ENCODE measurements at regions not wholly inside any gene's neighbourhood (a gene's known extent, or its start where the extent isn't known, plus 50 kb on each side); places are given as distances from the start of the nearest gene placed in this dataset.

DNA sequence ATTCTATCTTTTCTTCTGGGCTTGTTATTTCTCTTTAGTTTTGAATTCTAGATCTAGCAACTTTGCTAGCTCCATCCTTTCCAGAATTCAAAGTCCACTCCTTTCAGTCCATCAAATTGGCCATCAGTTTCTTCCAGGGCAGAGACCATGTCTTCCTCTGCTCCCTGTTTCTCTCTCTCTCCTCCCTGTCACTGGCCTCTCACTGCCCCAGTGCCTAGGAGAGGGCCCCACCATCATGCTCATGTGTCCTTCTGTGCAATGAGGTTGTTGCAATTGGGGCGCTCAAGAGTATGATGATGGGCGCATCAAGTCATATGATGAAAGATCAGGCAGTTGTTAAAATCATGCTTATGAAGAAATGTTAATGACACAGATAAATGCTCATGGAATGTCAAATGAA is 159.2 kb upstream of the HS6ST1 start:
- TF ChIP-seq, protein P1, sequence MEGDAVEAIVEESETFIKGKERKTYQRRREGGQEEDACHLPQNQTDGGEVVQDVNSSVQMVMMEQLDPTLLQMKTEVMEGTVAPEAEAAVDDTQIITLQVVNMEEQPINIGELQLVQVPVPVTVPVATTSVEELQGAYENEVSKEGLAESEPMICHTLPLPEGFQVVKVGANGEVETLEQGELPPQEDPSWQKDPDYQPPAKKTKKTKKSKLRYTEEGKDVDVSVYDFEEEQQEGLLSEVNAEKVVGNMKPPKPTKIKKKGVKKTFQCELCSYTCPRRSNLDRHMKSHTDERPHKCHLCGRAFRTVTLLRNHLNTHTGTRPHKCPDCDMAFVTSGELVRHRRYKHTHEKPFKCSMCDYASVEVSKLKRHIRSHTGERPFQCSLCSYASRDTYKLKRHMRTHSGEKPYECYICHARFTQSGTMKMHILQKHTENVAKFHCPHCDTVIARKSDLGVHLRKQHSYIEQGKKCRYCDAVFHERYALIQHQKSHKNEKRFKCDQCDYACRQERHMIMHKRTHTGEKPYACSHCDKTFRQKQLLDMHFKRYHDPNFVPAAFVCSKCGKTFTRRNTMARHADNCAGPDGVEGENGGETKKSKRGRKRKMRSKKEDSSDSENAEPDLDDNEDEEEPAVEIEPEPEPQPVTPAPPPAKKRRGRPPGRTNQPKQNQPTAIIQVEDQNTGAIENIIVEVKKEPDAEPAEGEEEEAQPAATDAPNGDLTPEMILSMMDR (IDR thresholded peaks at IDR 0.05) = no peak
- no peak for TF ChIP-seq POLR2A (IDR thresholded peaks at IDR 0.05)

Data from prostate gland (tissue), 2 donors.